CD4-positive, alpha-beta T cell treated with Interferon alpha-2 for 1 hour (primary cell): ENCODE measurements at regions not wholly inside any gene's neighbourhood (a gene's known extent, or its start where the extent isn't known, plus 50 kb on each side); places are given as distances from the start of the nearest gene placed in this dataset.
A peak's percentile ranks its signal among the peaks of the same experiment; 100 is the strongest.
"Not testable (repeated sequence)": the region's sequence is repeated elsewhere in the genome, so short reads cannot be mapped to it uniquely, and the experiment has no call there.

Experiments
- DNase-seq, 2 donors: peaks; one replicate each; pipeline ENCODE4 v3.0.0-alpha.2; 2020 to 2022

- DNase-seq = no peak
These were observed 161.7 kb downstream of the SMARCA1 start for GRCh38 chrX:129361576-129361975.

GRCh38 chrX:129360175-129360574, 163.1 kb downstream of the SMARCA1 start:
- peak; percentile 10 to 38 for DNase-seq

GRCh38 chrX:129359269-129359668, 164.0 kb downstream of the SMARCA1 start:
- no peak for DNase-seq

DNA sequence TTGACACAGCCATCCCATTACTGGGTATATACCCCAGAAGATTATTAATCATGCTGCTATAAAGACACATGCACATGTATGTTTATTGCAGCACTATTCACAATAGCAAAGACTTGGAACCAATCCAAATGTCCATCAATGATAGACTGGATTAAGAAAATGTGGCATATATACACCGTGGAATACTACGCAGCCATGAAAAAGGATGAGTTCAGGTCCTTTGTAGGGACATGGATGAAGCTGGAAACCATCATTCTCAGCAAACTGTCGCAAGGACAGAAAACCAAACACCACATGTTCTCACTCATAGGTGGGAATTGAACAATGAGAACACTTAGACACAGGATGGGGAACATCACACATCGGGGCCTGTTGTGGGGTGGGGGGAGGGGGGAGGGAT, 165.9 kb downstream of the SMARCA1 start:
- not testable (repeated sequence) for DNase-seq

DNA sequence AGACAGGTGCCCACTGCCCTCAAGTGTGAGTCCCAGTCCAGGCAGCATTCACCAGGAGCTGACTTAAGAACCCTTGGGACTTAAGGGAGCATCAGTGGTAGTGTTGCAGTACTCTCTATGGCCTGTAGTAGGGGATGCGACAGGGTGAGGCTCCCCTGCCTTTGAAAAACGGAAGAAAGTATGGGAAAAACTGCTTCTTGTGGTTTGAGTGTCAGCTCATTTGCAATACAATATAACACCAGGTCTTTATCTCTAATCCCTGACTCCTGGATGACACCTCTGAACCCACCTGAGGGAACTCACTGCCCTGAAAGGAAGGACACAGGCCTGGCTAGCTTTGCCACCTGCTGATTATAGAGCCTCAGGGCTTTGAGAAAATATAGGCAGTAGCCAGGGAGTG, 176.0 kb downstream of the SMARCA1 start:
- no peak for DNase-seq

- no peak for DNase-seq
These were observed 176.7 kb downstream of the SMARCA1 start for GRCh38 chrX:129346574-129346973.

DNA sequence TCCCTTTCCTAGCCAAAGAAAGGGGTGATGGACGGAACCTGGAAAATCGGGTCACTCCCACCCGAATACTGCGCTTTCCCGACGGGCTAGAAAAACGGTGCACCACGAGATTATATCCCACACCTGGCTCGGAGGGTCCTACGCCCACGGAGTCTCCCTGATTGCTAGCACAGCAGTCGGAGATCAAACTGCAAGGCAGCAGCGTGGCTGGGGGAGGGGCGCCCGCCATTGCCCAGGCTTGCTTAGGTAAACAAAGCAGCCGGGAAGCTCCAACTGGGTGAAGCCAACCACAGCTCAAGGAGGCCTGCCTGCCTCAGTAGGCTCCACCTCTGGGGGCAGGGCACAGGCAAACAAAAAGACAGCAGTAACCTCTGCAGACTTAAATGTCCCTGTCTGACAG, 186.0 kb downstream of the SMARCA1 start:
- not testable (repeated sequence) for DNase-seq

DNA sequence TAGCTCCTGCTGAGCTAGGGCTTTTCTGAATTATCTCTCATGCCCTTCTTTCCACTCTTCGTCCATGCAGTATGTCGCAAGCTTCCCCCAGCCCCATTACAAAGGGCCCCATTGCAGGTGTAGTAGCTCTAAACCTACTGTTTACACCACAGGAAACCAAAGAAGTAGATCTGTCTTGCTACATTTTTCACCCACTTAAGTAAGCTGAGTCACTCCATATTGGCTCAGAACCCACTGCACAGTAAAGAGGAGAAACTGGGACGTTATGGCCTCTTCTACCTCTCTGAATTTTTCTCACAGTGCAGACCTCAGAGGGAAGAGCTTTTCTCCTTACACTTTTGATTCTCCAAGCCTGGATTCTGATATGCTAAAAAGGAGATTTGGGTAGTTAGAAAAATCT, 200.2 kb downstream of the SMARCA1 start:
- DNase-seq = no peak

- DNase-seq = no peak
These were observed 204.9 kb downstream of the SMARCA1 start for GRCh38 chrX:129318375-129318774.

- no peak for DNase-seq
These were observed 206.8 kb downstream of the SMARCA1 start for GRCh38 chrX:129316461-129316860.

GRCh38 chrX:129310000-129310399, 213.3 kb downstream of the SMARCA1 start:
- no peak for DNase-seq

- no peak for DNase-seq
These were observed 260.4 kb downstream of the SMARCA1 start for GRCh38 chrX:129262912-129263311.

DNA sequence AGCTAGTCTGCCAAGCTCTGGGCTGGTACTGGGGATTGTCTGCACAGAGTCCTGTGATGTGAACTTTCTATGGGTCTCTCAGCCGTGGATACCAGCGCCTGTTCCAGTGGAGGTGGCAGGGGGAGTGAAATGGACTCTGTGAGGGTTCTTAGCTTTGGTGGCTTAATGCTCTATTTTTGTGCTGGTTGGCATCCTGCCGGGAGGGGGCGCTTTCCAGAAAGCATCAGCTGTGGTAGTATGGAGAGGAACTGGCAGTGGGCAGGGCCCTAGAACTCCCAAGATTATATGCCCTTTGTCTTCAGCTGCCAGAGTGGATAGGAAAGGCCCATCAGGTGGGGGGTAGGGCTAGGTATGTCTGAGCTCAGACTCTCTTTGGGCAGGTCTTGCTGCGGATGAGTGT, 267.8 kb downstream of the SMARCA1 start:
- DNase-seq = not testable (repeated sequence)

DNA sequence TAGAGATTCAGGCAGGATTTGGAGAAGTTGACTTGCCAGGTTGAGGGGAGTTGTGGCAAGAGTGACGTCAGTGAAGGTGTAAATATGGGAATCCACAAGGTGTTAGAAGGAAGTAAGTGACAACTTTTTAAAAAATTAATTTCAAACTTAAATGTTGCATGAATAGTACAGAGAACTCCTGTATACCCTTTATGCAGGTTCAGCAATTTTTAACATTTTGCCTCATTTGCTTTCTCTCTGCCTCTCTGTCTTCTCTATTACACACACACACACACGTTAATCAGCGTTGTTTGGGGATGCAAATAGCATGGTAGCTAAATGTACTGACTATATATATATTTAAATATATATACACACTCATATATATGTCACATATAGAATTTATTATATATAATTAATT, 273.7 kb downstream of the SMARCA1 start:
- DNase-seq = no peak

DNA sequence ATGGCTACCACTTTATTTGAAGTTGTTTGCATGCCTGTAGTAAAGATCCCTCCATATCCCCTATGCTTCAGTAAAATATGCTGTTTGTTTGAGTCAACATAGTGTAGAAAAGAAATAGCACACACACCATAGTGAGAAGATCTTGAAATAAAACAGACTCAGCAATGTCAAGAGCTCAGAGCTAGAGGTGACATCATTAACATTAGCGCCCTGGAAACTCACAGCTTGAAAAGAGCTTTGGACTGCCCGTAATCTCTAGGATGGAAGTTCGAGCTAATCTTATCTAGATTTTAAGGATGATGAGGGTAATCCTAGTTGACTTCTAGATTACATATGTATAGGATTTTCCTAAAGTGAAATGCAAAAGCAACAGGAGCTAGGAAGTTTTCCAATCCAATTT, 275.6 kb downstream of the SMARCA1 start:
- DNase-seq = no peak

GRCh38 chrX:129239371-129239770, 283.9 kb downstream of the SMARCA1 start:
- no peak for DNase-seq

DNA sequence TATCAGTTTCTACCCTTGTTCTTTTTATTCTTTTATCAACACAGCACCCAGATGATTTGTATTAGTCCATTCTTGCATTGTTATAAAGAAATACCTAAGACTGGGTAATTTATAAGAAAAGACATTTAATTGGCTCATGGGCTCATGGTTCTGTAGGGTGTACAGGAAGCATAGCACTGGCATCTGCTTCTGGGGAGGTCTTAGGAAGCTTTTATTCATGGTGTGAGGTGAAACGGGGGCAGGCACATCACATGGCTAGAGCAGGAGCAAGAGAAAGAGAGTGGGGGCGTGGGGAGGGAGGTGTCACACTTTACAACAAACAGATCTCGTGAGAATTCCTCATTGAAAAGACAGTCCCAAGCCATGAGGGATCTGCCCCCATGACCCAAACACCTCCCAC, 285.3 kb downstream of the SMARCA1 start:
- no peak for DNase-seq

GRCh38 chrX:129235903-129236302, 287.4 kb downstream of the SMARCA1 start:
- no peak for DNase-seq

DNA sequence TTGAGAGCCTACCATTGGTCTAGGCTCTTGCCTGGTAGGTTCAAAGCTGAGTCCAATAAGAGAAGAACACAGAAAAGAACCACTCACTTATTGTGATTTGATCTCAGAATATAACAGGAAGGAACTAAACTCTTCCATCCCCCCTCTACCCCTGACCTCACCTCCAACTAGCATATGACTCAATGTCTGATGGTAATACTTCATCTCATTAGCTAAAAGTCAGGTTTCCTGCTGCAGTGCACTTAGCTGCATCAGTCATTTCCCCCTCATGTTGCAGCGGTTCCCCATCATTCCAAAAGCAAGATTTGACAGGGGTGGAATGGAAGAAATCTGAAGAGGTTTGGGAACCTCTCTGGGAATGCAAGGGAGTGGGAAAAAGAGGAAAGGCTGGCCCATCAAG, 289.5 kb downstream of the SMARCA1 start:
- no peak for DNase-seq

DNA sequence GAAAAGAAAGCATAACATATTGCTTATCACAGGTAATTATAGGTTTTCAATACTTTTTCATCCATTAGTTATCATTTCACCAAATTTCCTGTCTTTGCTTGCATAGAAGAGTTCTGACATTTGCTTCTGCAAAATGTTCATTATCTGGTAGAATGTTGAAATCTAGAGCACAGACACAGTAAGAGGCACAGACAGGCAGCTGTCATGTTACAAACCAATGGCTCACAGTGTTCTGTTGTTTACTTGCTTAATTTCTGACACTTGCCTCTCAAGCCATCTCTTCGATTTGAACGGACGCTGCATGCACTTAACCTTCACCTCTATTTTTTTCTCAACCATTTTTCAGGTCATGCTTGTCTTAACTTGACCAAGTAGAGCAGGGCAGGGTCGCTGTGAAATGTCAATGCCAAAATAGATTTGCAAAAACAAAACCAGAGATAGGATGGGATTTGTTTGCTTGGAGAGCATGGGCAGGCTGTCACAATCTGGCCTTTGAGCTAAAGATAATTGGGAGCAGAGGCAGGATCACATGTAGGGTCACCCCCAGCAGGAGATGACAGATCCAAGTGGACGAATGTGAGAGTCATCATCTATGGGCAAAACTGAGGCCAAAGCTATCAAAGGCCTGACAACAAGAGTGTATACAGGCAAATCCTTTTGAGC, 292.3 kb downstream of the SMARCA1 start:
- DNase-seq = no peak

GRCh38 chrX:129230168-129230567, 293.1 kb downstream of the SMARCA1 start:
- DNase-seq = no peak

- DNase-seq = no peak
These were observed 295.9 kb downstream of the SMARCA1 start for GRCh38 chrX:129227366-129227765.

DNA sequence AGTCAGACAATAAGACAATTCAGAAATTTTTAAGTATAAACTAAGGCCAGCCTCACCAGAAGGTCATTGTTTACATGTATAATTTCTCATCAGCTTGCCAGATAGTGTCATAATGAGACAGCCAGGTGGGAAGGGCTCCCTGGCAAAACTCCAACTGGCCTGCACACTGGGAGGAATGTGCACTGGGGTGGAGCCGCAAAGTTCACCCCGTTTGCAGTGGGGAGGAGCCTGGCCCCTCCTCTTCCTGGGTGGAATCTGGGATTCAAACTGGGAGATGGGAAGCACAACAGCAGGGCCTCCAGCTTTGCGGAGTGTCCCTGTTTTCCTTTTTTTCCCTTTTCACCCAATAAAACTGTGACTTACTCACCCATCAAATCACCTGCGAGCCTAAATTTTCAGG, 329.9 kb downstream of the SMARCA1 start:
- no peak for DNase-seq

GRCh38 chrX:129188231-129188630, 335.1 kb downstream of the SMARCA1 start:
- no peak for DNase-seq

DNA sequence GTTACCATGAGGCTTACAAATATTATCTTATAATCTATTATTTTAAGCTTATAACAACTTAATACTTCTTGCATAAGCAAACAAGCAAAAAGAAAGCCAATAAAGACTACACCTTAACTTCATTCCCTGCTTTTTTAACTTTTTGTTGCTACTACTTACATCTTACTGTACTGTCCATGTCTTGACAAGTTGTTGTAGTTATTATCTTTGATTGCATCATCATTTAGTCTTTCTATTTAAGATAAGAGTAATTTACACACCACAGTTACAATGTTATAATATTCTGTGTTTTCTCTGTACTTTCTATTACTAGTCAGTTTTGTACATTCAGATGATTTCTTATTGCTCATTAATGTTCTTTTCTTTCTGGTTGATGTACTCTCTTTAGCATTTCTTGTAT, 346.6 kb downstream of the SMARCA1 start:
- no peak for DNase-seq

DNA sequence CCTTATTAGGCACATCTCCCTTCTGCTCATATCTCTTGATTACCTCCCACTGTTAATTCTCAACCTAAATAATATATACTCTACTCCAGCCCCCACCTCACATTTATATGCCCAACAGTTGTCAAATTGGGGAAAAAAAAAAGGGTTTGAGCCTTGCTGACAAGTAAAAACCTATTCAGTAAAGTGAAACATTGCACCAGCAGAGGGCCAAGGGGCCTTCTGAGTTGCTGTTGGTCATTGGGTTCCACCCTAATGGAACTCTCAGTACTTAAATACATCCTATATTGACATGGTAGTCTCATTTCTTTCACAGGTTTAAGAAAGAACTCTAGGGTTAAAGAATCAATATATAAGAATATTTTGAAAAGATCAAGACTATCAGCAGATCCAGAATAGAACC, 362.2 kb downstream of the SMARCA1 start:
- no peak for DNase-seq
